ENCODE measurements at regions not wholly inside any gene's neighbourhood (a gene's known extent, or its start where the extent isn't known, plus 50 kb on each side); places are given as distances from the start of the nearest gene placed in this dataset.

GRCh38 chr10:123427165-123427786, 238.9 kb upstream of the GPR26 start:
- TF ChIP-seq POLR2A (IDR thresholded peaks at IDR 0.05; ENCODE audit: low read depth, low read length), result no peak
- TF ChIP-seq POLR2AphosphoS5 (IDR thresholded peaks at IDR 0.05; ENCODE audit: low read depth, low read length), result no peak
